Glomerular visceral epithelial cell (primary cell): ENCODE measurements at regions not wholly inside any gene's neighbourhood (a gene's known extent, or its start where the extent isn't known, plus 50 kb on each side); places are given as distances from the start of the nearest gene placed in this dataset.
"Not testable (repeated sequence)": the region's sequence is repeated elsewhere in the genome, so short reads cannot be mapped to it uniquely, and the experiment has no call there.

ENCODE experiments used
- DNase-seq: peaks from one replicate; pipeline ENCODE4 v3.0.0-alpha.2; 2016; ENCODE audit errors: extremely low spot score

- DNase-seq = peak; percentile 77
Observed at GRCh38 chr7:25069900-25070443, 55.1 kb downstream of the CYCS start.

- DNase-seq = no peak
Observed at GRCh38 chr7:25068502-25069213, 56.4 kb downstream of the CYCS start.

GRCh38 chr7:25067726-25068501 lies 57.1 kb downstream of the CYCS start:
- DNase-seq = no peak

GRCh38 chr7:25066253-25066652 lies 58.8 kb downstream of the CYCS start:
- no peak for DNase-seq

- no peak for DNase-seq
Observed at GRCh38 chr7:25062380-25062779, 62.7 kb downstream of the CYCS start.

- DNase-seq = no peak
Observed at GRCh38 chr7:25060487-25061055, 64.5 kb downstream of the CYCS start.

GRCh38 chr7:25059576-25059975 lies 65.5 kb downstream of the CYCS start:
- no peak for DNase-seq

GRCh38 chr7:25056368-25056767 lies 68.7 kb downstream of the CYCS start:
- DNase-seq = no peak

GRCh38 chr7:25055520-25056220 lies 69.4 kb downstream of the CYCS start:
- DNase-seq = no peak

- no peak for DNase-seq
Observed at GRCh38 chr7:25054819-25055519, 70.1 kb downstream of the CYCS start.

GRCh38 chr7:25050223-25050622 lies 70.2 kb upstream of the OSBPL3 start:
- DNase-seq = no peak

- DNase-seq = no peak
Observed at GRCh38 chr7:25048444-25048834, 68.5 kb upstream of the OSBPL3 start.

GRCh38 chr7:25047571-25048443 lies 67.8 kb upstream of the OSBPL3 start:
- not testable (repeated sequence) for DNase-seq

- no peak for DNase-seq
Observed at GRCh38 chr7:25037325-25037724, 57.3 kb upstream of the OSBPL3 start.

- no peak for DNase-seq
Observed at GRCh38 chr7:25035274-25035673, 55.3 kb upstream of the OSBPL3 start.

- DNase-seq = no peak
Observed at GRCh38 chr7:25034136-25034535, 54.2 kb upstream of the OSBPL3 start.

- DNase-seq = no peak
Observed at GRCh38 chr7:25032774-25033743, 53.1 kb upstream of the OSBPL3 start.

GRCh38 chr7:25031432-25031831 lies 51.5 kb upstream of the OSBPL3 start:
- DNase-seq = peak; percentile 36

GRCh38 chr7:25031007-25031406 lies 51.0 kb upstream of the OSBPL3 start:
- no peak for DNase-seq
